RCC 7860 (cell line): ENCODE measurements at regions not wholly inside any gene's neighbourhood (a gene's known extent, or its start where the extent isn't known, plus 50 kb on each side); places are given as distances from the start of the nearest gene placed in this dataset.
A peak's percentile ranks its signal among the peaks of the same experiment; 100 is the strongest.

Experiments
- DNase-seq: peaks from one replicate; pipeline ENCODE4 v3.0.0-alpha.2; 2015; ENCODE audit warnings: low spot score
- FAIRE-seq: peaks from 2 replicates; lab custom pipeline; 2012; peaks lifted over from hg19 to GRCh38; lab: Jason Lieb, UNC

- no peak for FAIRE-seq
- DNase-seq = no peak
Measured at GRCh38 chr5:143479394-143479793, 75.9 kb upstream of the NR3C1 start.

GRCh38 chr5:143476601-143477211 lies 73.2 kb upstream of the NR3C1 start:
- FAIRE-seq = no peak

GRCh38 chr5:143474616-143475015 lies 71.1 kb upstream of the NR3C1 start:
- no peak for DNase-seq
- FAIRE-seq = no peak

More at GRCh38 chr5:143476601-143477211, 73.2 kb upstream of the NR3C1 start:
- DNase-seq = no peak

- DNase-seq (no peak), FAIRE-seq (no peak)
Measured at GRCh38 chr5:143473481-143473880, 70.0 kb upstream of the NR3C1 start.

- DNase-seq (no peak), FAIRE-seq (no peak)
Measured at GRCh38 chr5:143472576-143472975, 69.1 kb upstream of the NR3C1 start.

GRCh38 chr5:143471666-143472464 lies 68.4 kb upstream of the NR3C1 start:
- DNase-seq = no peak
- no peak for FAIRE-seq

GRCh38 chr5:143471041-143471509 lies 67.6 kb upstream of the NR3C1 start:
- DNase-seq (peak; percentile 96), FAIRE-seq (peak; percentile 95)

GRCh38 chr5:143470120-143470519 lies 66.6 kb upstream of the NR3C1 start:
- DNase-seq = peak; percentile 75
- peak; percentile 82 for FAIRE-seq

GRCh38 chr5:143469125-143469524 lies 65.6 kb upstream of the NR3C1 start:
- FAIRE-seq = no peak
- no peak for DNase-seq

- FAIRE-seq = no peak
- DNase-seq = no peak
Measured at GRCh38 chr5:143466632-143467031, 63.1 kb upstream of the NR3C1 start.

- FAIRE-seq = no peak
Measured at GRCh38 chr5:143464723-143465490, 61.4 kb upstream of the NR3C1 start.

GRCh38 chr5:143462431-143462830 lies 58.9 kb upstream of the NR3C1 start:
- no peak for DNase-seq
- no peak for FAIRE-seq

More at GRCh38 chr5:143464723-143465490, 61.4 kb upstream of the NR3C1 start:
- no peak for DNase-seq

GRCh38 chr5:143459433-143459832 lies 55.9 kb upstream of the NR3C1 start:
- no peak for DNase-seq
- FAIRE-seq = no peak

- DNase-seq (peak; percentile 58), FAIRE-seq (peak; percentile 76)
Measured at GRCh38 chr5:143456952-143457547, 53.6 kb upstream of the NR3C1 start.

GRCh38 chr5:143454936-143455516 lies 51.5 kb upstream of the NR3C1 start:
- no peak for DNase-seq
- FAIRE-seq = no peak

- FAIRE-seq = no peak
- DNase-seq = no peak
Measured at GRCh38 chr5:143453720-143454119, 50.2 kb upstream of the NR3C1 start.
